ENCODE measurements at regions not wholly inside any gene's neighbourhood (a gene's known extent, or its start where the extent isn't known, plus 50 kb on each side); places are given as distances from the start of the nearest gene placed in this dataset.

DNA sequence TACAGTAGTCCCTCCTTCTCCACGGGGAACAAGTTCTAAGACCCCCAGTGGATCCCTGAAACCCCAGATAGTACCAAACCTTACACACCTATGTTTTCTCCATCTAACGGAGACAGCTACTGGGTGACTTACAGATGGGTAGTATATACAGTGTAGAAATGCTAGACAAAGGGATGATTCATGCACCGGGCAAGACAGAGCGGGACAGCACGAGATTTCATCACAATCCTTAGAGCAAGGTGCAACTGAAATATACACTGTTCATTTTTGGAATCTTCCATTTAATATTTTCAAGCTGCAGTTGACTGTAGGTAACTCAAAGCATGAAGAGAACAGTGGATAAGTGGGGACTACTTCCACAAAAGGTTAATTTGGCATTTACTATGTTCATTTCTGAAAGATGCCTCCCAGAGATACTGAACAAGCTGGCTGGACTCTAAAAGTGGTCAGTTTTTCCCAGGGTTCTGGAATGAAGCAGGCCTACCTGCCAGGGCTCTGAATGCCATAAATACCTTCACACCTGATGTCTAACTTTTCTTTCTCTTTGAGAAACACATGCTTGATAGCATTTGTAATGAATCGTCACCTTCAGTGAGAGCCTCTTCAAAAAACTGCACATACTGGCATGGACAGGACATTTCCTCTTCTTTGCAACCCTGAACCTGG is 127.7 kb upstream of the FOXN3 start:
- DNase-seq (ENCODE audit: low spot score) (no peak), ATAC-seq (ENCODE audit: low FRiP score) (no peak)
- TF ChIP-seq, protein P1, sequence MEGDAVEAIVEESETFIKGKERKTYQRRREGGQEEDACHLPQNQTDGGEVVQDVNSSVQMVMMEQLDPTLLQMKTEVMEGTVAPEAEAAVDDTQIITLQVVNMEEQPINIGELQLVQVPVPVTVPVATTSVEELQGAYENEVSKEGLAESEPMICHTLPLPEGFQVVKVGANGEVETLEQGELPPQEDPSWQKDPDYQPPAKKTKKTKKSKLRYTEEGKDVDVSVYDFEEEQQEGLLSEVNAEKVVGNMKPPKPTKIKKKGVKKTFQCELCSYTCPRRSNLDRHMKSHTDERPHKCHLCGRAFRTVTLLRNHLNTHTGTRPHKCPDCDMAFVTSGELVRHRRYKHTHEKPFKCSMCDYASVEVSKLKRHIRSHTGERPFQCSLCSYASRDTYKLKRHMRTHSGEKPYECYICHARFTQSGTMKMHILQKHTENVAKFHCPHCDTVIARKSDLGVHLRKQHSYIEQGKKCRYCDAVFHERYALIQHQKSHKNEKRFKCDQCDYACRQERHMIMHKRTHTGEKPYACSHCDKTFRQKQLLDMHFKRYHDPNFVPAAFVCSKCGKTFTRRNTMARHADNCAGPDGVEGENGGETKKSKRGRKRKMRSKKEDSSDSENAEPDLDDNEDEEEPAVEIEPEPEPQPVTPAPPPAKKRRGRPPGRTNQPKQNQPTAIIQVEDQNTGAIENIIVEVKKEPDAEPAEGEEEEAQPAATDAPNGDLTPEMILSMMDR (IDR thresholded peaks at IDR 0.05): no peak

GRCh38 chr14:89543425-89543790 is 126.4 kb upstream of the FOXN3 start:
- ATAC-seq (ENCODE audit: low FRiP score) (no peak), DNase-seq (ENCODE audit: low spot score) (no peak)
- TF ChIP-seq, protein P1 (IDR thresholded peaks at IDR 0.05): no peak

DNA sequence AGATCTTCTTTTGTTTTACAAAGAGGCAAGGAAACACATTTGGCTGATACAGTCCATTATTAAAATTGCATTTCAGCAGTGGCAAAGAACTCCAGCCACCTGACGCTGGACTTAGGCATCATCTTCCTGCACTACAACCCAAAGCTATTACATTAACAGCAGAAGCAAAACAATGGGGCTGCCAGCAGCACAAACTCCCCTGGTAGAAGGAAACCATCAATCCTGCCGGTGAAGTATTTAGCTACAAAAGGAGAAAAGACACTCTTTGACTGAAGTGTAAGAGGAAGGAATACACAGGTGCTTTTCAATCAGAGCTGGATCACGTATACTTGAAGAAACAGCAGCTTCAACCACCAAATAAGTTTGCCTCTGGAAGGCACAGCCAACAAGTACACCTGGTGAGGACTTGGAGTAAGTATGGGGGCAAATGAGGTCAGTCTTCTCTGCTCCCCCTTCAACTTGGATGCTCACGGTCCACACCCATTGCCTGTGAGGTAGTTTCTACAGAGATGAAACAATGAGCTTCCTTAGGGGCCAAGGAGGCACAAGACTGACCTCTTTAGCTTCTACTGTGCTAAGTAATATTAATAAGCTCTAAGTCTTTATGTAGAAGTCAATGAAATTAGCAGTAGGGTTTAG is 125.9 kb upstream of the FOXN3 start:
- DNase-seq (ENCODE audit: low spot score) (no peak), ATAC-seq (ENCODE audit: low FRiP score) (no peak)
- TF ChIP-seq, protein P1 (IDR thresholded peaks at IDR 0.05): no peak

- no peak for DNase-seq (ENCODE audit: low spot score)
- ATAC-seq (ENCODE audit: low FRiP score): no peak
- TF ChIP-seq, protein P1 (IDR thresholded peaks at IDR 0.05): no peak
Measured at GRCh38 chr14:89540830-89541470, 123.9 kb upstream of the FOXN3 start.

GRCh38 chr14:89540009-89540829 is 123.2 kb upstream of the FOXN3 start:
- TF ChIP-seq, protein P1 (IDR thresholded peaks at IDR 0.05): no peak
- no peak for ATAC-seq (ENCODE audit: low FRiP score)
- no peak for DNase-seq (ENCODE audit: low spot score)

DNA sequence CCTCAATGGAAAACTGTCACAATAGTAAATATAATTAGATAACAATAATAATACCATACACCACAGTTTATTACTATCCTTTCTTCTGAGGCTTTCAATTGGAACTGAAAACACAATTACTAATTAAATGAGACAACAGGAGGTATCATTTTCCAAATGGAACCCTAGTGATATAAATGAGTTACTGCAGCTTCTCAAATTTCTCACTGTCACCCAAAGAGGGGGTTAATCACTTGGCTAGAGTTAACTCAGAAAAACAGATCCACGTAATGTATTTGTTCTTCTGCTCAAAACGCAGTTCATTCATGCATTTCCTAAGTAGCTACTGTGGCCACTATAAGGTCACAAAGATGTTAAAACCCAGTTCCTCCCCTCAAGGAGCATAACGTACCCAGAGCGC is 120.9 kb upstream of the FOXN3 start:
- TF ChIP-seq, protein P1 (IDR thresholded peaks at IDR 0.05): no peak
- ATAC-seq (ENCODE audit: low FRiP score): no peak
- no peak for DNase-seq (ENCODE audit: low spot score)
